Retinal pigment epithelial cell (primary cell): ENCODE measurements at regions not wholly inside any gene's neighbourhood (a gene's known extent, or its start where the extent isn't known, plus 50 kb on each side); places are given as distances from the start of the nearest gene placed in this dataset.

Experiments used
- DNase-seq: peaks from one replicate; pipeline ENCODE4 v3.0.0-alpha.2; 2010; ENCODE audit warnings: low read depth
- H3K4me3 ChIP-seq: 2 replicates; pipeline ENCODE4 v1.5.1; 2011; ENCODE audit warnings: mild to moderate bottlenecking, low read length, control low read depth, moderate library complexity
- TF ChIP-seq, protein P1 (sequence below): conservative IDR thresholded peaks from 2 replicates; pipeline ENCODE4 v1.5.1; 2011; ENCODE audit warnings: low read depth, low read length, control low read depth, inconsistent platforms

- TF ChIP-seq, protein P1, sequence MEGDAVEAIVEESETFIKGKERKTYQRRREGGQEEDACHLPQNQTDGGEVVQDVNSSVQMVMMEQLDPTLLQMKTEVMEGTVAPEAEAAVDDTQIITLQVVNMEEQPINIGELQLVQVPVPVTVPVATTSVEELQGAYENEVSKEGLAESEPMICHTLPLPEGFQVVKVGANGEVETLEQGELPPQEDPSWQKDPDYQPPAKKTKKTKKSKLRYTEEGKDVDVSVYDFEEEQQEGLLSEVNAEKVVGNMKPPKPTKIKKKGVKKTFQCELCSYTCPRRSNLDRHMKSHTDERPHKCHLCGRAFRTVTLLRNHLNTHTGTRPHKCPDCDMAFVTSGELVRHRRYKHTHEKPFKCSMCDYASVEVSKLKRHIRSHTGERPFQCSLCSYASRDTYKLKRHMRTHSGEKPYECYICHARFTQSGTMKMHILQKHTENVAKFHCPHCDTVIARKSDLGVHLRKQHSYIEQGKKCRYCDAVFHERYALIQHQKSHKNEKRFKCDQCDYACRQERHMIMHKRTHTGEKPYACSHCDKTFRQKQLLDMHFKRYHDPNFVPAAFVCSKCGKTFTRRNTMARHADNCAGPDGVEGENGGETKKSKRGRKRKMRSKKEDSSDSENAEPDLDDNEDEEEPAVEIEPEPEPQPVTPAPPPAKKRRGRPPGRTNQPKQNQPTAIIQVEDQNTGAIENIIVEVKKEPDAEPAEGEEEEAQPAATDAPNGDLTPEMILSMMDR = peak; percentile 11
- no peak for DNase-seq
- no peak overlapping the region for H3K4me3 ChIP-seq
Measured at GRCh38 chr5:9834871-9835770, 205.0 kb upstream of the TAS2R1 start.

- DNase-seq = no peak
- TF ChIP-seq, protein P1 = no peak
- no peak overlapping the region for H3K4me3 ChIP-seq
Measured at GRCh38 chr5:9833871-9834270, 203.7 kb upstream of the TAS2R1 start.

GRCh38 chr5:9832921-9833320 lies 202.8 kb upstream of the TAS2R1 start:
- TF ChIP-seq, protein P1 = no peak
- no peak for DNase-seq
- H3K4me3 ChIP-seq = no peak overlapping the region

DNA sequence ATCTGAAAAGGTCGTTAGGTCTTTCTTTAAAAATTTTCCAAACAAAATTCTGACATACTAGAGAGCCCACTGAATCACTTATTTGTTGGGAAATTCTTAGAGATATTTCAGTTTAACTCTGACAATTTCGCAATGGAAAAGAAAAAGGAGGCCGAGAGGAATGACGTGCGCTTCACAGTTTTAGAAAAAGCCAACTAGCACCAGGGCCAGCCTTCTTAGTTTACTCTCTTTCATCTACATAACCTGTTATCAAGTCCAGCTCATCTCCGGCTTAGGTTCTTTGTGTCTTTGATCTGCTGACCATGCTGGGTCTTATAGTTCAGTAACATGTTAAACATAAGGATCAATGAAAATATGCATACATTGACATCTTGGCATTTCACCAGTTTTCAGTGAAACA lies 201.7 kb upstream of the TAS2R1 start:
- no peak for DNase-seq
- TF ChIP-seq, protein P1 = no peak
- H3K4me3 ChIP-seq = no peak overlapping the region

- TF ChIP-seq, protein P1 = no peak
- DNase-seq = no peak
- no peak overlapping the region for H3K4me3 ChIP-seq
Measured at GRCh38 chr5:9830184-9830583, 200.0 kb upstream of the TAS2R1 start.

- no peak for DNase-seq
- no peak overlapping the region for H3K4me3 ChIP-seq
Measured at GRCh38 chr5:9829621-9830020, 199.5 kb upstream of the TAS2R1 start.

More at GRCh38 chr5:9829621-9830020, 199.5 kb upstream of the TAS2R1 start:
- TF ChIP-seq, protein P1 = no peak
